IgD-negative memory B cell (primary cell): ENCODE measurements at regions not wholly inside any gene's neighbourhood (a gene's known extent, or its start where the extent isn't known, plus 50 kb on each side); places are given as distances from the start of the nearest gene placed in this dataset.
"Not testable (repeated sequence)": the region's sequence is repeated elsewhere in the genome, so short reads cannot be mapped to it uniquely, and the experiment has no call there.

Experiments
- H3K27ac Mint-ChIP-seq, 3 donors: one replicate each; pipeline ENCODE4 v1.8.0; 2020 to 2022; ENCODE audit warnings: mild to moderate bottlenecking in 3 of 3, mixed read lengths in 3 of 3, moderate library complexity in 1 of 3
- H3K27me3 Mint-ChIP-seq: one replicate; pipeline ENCODE4 v1.8.0; 2021; ENCODE audit warnings: mixed read lengths
- H3K36me3 Mint-ChIP-seq: one replicate; pipeline ENCODE4 v1.8.0; 2020; ENCODE audit warnings: mild to moderate bottlenecking, mixed read lengths
- H3K4me1 Mint-ChIP-seq, 3 donors: one replicate each; pipeline ENCODE4 v1.8.0; 2020 to 2022; ENCODE audit warnings: mixed read lengths in 3 of 3, mild to moderate bottlenecking in 1 of 3
- H3K4me3 Mint-ChIP-seq, 4 donors: one replicate each; pipeline ENCODE4 v1.8.0; 2020 to 2022; ENCODE audit warnings: mild to moderate bottlenecking in 4 of 4, mixed read lengths in 4 of 4, moderate library complexity in 3 of 4
- H3K9me3 Mint-ChIP-seq, 3 donors: one replicate each; pipeline ENCODE4 v1.8.0; 2020 to 2021; ENCODE audit warnings: mixed read lengths in 3 of 3, mild to moderate bottlenecking in 1 of 3

GRCh38 chr7:21330462-21331178 lies 97.3 kb upstream of the SP4 start:
- Mint-ChIP-seq H3K9me3 (peaks cover 0 to 5% (median 4%) of the 10 kb centered on the region in 3 donors), H3K36me3 (peaks cover 3% of the 10 kb centered on the region), H3K27me3 (no peaks in the 10 kb centered on the region)

GRCh38 chr7:21334906-21335305 lies 93.0 kb upstream of the SP4 start:
- Mint-ChIP-seq H3K4me1 (peaks cover 5 to 18% (median 11%) of the 10 kb centered on the region in 3 donors), H3K4me3 (no peak overlapping the region), H3K27me3 (no peaks in the 10 kb centered on the region), H3K27ac (peak overlapping the region in 1 of 3 donors; percentile 32), H3K9me3 (no peaks in the 10 kb centered on the region), H3K36me3 (peaks cover 6% of the 10 kb centered on the region)

More at GRCh38 chr7:21330462-21331178, 97.3 kb upstream of the SP4 start:
- Mint-ChIP-seq H3K4me3 (no peak overlapping the region), H3K4me1 (peaks cover 0 to 2% (median 0%) of the 10 kb centered on the region in 3 donors), H3K27ac (no peak overlapping the region)

- peaks cover 10 to 18% (median 11%) of the 10 kb centered on the region in 3 donors for H3K4me1 Mint-ChIP-seq
- peak overlapping the region in 1 of 3 donors; percentile 48 for H3K27ac Mint-ChIP-seq
- peaks cover 7% of the 10 kb centered on the region for H3K36me3 Mint-ChIP-seq
These were observed 91.1 kb upstream of the SP4 start for GRCh38 chr7:21336743-21337142.

GRCh38 chr7:21338728-21339164 lies 89.1 kb upstream of the SP4 start:
- Mint-ChIP-seq H3K27me3 (no peaks in the 10 kb centered on the region), H3K36me3 (peaks cover 7% of the 10 kb centered on the region), H3K27ac (peak overlapping the region in 1 of 3 donors; percentile 83), H3K4me3 (no peak overlapping the region), H3K4me1 (peaks cover 10 to 18% (median 11%) of the 10 kb centered on the region in 3 donors), H3K9me3 (no peaks in the 10 kb centered on the region)

More at GRCh38 chr7:21336743-21337142, 91.1 kb upstream of the SP4 start:
- no peaks in the 10 kb centered on the region for H3K9me3 Mint-ChIP-seq
- no peaks in the 10 kb centered on the region for H3K27me3 Mint-ChIP-seq
- H3K4me3 Mint-ChIP-seq: peak overlapping the region in 2 of 4 donors; percentile 30 to 38

GRCh38 chr7:21344900-21345299 lies 83.0 kb upstream of the SP4 start:
- not testable (repeated sequence) for H3K27ac Mint-ChIP-seq, H3K4me3 Mint-ChIP-seq, H3K9me3 Mint-ChIP-seq, H3K36me3 Mint-ChIP-seq, H3K4me1 Mint-ChIP-seq, H3K27me3 Mint-ChIP-seq

- Mint-ChIP-seq H3K4me1 (peaks cover 1 to 6% (median 4%) of the 10 kb centered on the region in 3 donors), H3K27me3 (peaks cover 3% of the 10 kb centered on the region), H3K9me3 (peaks cover 0 to 4% (median 0%) of the 10 kb centered on the region in 3 donors), H3K27ac (no peak overlapping the region), H3K36me3 (no peaks in the 10 kb centered on the region), H3K4me3 (no peak overlapping the region)
These were observed 82.5 kb upstream of the SP4 start for GRCh38 chr7:21345361-21345760.

- Mint-ChIP-seq H3K27me3 (peaks cover 3% of the 10 kb centered on the region), H3K4me1 (peaks cover 0 to 10% (median 4%) of the 10 kb centered on the region in 3 donors), H3K36me3 (no peaks in the 10 kb centered on the region), H3K4me3 (no peak overlapping the region), H3K9me3 (peaks cover 0 to 4% (median 0%) of the 10 kb centered on the region in 3 donors), H3K27ac (peak overlapping the region in 1 of 3 donors; percentile 75)
These were observed 81.6 kb upstream of the SP4 start for GRCh38 chr7:21346297-21346696.

- Mint-ChIP-seq H3K36me3 (no peaks in the 10 kb centered on the region), H3K4me1 (peaks cover 35 to 58% (median 47%) of the 10 kb centered on the region in 3 donors), H3K27ac (peak overlapping the region; percentile 74 to 96 (median 81)), H3K4me3 (peak overlapping the region; percentile 70 to 90 (median 78)), H3K9me3 (peaks cover 0 to 4% (median 0%) of the 10 kb centered on the region in 3 donors), H3K27me3 (no peaks in the 10 kb centered on the region)
These were observed 75.1 kb upstream of the SP4 start for GRCh38 chr7:21352540-21353387.

GRCh38 chr7:21353388-21353780 lies 74.5 kb upstream of the SP4 start:
- Mint-ChIP-seq H3K27ac (peak overlapping the region; percentile 74 to 96 (median 81)), H3K36me3 (no peaks in the 10 kb centered on the region), H3K9me3 (peaks cover 0 to 4% (median 0%) of the 10 kb centered on the region in 3 donors), H3K27me3 (no peaks in the 10 kb centered on the region), H3K4me3 (peak overlapping the region in 3 of 4 donors; percentile 70 to 90 (median 80)), H3K4me1 (peaks cover 36 to 61% (median 48%) of the 10 kb centered on the region in 3 donors)

- no peaks in the 10 kb centered on the region for H3K27me3 Mint-ChIP-seq
- peak overlapping the region in 2 of 3 donors; percentile 81 to 89 for H3K27ac Mint-ChIP-seq
- H3K4me3 Mint-ChIP-seq: peak overlapping the region in 2 of 4 donors; percentile 75 to 90
- no peaks in the 10 kb centered on the region for H3K36me3 Mint-ChIP-seq
- peaks cover 43 to 66% (median 57%) of the 10 kb centered on the region in 3 donors for H3K4me1 Mint-ChIP-seq
- H3K9me3 Mint-ChIP-seq: peaks cover 0 to 4% (median 0%) of the 10 kb centered on the region in 3 donors
These were observed 73.6 kb upstream of the SP4 start for GRCh38 chr7:21354284-21354683.

GRCh38 chr7:21355406-21355874 lies 72.4 kb upstream of the SP4 start:
- Mint-ChIP-seq H3K27ac (peak overlapping the region; percentile 9 to 89 (median 49)), H3K4me3 (peak overlapping the region; percentile 8 to 81 (median 36)), H3K4me1 (peaks cover 50 to 71% (median 60%) of the 10 kb centered on the region in 3 donors), H3K36me3 (no peaks in the 10 kb centered on the region), H3K9me3 (no peaks in the 10 kb centered on the region), H3K27me3 (no peaks in the 10 kb centered on the region)

GRCh38 chr7:21356616-21357015 lies 71.3 kb upstream of the SP4 start:
- Mint-ChIP-seq H3K27me3 (no peaks in the 10 kb centered on the region), H3K27ac (peak overlapping the region in 1 of 3 donors; percentile 19), H3K36me3 (no peaks in the 10 kb centered on the region), H3K9me3 (no peaks in the 10 kb centered on the region), H3K4me1 (peaks cover 60 to 72% (median 66%) of the 10 kb centered on the region in 3 donors), H3K4me3 (peak overlapping the region in 2 of 4 donors; percentile 63 to 77)

GRCh38 chr7:21357151-21358097 lies 70.5 kb upstream of the SP4 start:
- Mint-ChIP-seq H3K36me3 (no peaks in the 10 kb centered on the region), H3K27ac (peak overlapping the region in 1 of 3 donors; percentile 19), H3K27me3 (no peaks in the 10 kb centered on the region), H3K9me3 (no peaks in the 10 kb centered on the region), H3K4me1 (peaks cover 60 to 69% (median 61%) of the 10 kb centered on the region in 3 donors), H3K4me3 (peak overlapping the region in 1 of 4 donors; percentile 4)

GRCh38 chr7:21358648-21359047 lies 69.2 kb upstream of the SP4 start:
- H3K9me3 Mint-ChIP-seq: no peaks in the 10 kb centered on the region

More at GRCh38 chr7:21358648-21359047, 69.2 kb upstream of the SP4 start:
- Mint-ChIP-seq H3K4me1 (peaks cover 48 to 56% (median 50%) of the 10 kb centered on the region in 3 donors), H3K27ac (no peak overlapping the region), H3K4me3 (peak overlapping the region in 1 of 4 donors; percentile 38), H3K36me3 (no peaks in the 10 kb centered on the region), H3K27me3 (no peaks in the 10 kb centered on the region)
